AG09309 (cell line): ENCODE measurements at regions not wholly inside any gene's neighbourhood (a gene's known extent, or its start where the extent isn't known, plus 50 kb on each side); places are given as distances from the start of the nearest gene placed in this dataset.

Experiments used
- DNase-seq: peaks from one replicate; pipeline ENCODE4 v3.0.0-alpha.2; 2010; ENCODE audit warnings: low read depth
- H3K4me3 ChIP-seq: 2 replicates; pipeline ENCODE4 v1.5.1; 2011; ENCODE audit warnings: mild to moderate bottlenecking, low read depth, low read length, moderate library complexity; ENCODE audit not compliant: control insufficient read depth
- TF ChIP-seq, protein P1 (sequence below): IDR thresholded peaks from 2 replicates; pipeline ENCODE4 v1.5.1; 2011; ENCODE audit warnings: mild to moderate bottlenecking, low read depth, low read length, inconsistent platforms; ENCODE audit not compliant: insufficient read depth, control insufficient read depth; ENCODE audit errors: missing control alignments

DNA sequence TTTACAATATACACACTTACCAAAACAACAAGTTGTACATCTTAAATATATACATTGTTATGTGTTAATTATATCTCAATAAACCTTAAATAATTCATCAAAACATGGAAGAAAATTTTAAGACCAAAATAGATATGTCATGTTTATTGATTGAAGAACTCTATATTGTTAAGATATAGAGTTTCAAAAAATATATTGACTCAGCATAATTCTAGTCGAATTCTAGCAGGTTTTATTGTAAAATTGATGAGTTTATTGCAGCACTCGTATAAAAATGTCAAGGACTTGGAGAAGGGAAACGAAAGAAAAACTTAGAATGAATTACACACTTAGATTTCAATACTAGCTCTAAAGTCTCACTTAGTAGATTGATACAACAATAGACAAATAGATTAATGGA is 575.4 kb upstream of the SORCS1 start:
- DNase-seq: no peak
- TF ChIP-seq, protein P1, sequence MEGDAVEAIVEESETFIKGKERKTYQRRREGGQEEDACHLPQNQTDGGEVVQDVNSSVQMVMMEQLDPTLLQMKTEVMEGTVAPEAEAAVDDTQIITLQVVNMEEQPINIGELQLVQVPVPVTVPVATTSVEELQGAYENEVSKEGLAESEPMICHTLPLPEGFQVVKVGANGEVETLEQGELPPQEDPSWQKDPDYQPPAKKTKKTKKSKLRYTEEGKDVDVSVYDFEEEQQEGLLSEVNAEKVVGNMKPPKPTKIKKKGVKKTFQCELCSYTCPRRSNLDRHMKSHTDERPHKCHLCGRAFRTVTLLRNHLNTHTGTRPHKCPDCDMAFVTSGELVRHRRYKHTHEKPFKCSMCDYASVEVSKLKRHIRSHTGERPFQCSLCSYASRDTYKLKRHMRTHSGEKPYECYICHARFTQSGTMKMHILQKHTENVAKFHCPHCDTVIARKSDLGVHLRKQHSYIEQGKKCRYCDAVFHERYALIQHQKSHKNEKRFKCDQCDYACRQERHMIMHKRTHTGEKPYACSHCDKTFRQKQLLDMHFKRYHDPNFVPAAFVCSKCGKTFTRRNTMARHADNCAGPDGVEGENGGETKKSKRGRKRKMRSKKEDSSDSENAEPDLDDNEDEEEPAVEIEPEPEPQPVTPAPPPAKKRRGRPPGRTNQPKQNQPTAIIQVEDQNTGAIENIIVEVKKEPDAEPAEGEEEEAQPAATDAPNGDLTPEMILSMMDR: no peak

DNA sequence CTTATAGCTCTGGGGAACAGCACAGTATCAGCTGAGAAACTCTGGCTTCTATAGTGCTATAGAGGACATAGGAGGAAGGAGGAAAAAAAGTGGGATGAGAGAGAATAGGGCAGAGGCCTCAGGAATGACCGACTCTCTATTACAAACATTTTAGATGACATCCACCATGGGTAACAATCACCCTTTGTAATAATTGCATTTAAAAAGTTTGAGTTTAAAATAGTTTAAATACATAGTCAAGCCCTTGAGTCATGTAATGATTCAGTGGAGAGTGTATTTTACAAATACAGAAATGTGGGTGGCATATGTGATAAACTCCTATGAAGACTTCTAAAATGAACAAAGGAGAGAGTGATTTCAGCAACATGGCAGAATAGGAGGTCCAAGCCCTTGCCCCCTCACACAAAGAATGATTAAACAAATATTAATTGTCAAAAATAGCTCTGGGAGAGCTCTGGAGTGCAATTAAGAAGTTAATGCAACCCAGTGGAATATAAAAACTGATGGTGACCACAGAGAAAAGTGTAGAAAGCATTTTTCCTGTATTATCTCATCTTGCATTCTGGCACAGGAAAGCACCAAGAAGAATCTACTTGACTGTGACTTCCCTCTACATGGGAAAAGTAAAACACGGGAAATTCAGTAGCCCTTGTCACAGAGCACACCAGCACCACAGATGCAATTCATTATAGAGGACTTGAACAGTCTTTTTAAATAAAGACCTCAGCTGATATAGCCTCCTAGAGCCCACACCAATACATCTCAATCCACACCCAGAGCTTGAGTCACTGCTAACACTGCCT is 569.0 kb upstream of the SORCS1 start:
- TF ChIP-seq, protein P1: no peak
- H3K4me3 ChIP-seq: no peak overlapping the region
- no peak for DNase-seq

More for the DNA sequence above, 575.4 kb upstream of the SORCS1 start:
- H3K4me3 ChIP-seq: no peak overlapping the region

DNA sequence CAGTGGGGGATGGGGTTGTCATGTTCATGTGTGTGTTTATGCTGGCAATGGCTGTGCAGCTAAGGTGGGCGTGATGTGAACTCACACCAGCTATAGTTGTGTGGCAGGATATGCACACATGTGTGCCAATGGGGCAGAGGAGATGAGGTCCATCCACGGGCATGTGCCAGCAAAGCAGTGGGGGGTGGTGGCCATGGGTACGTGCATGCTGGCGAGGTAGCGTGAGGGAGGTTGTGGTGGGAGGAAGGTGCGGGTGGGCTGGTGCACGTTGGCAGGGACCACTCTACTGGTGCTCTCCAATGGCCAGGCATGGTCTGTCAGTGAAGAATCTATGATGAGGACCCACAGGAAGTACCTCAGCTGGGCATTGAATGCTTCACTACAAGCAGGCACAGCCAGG is 567.5 kb upstream of the SORCS1 start:
- no peak for DNase-seq
- TF ChIP-seq, protein P1: no peak
- H3K4me3 ChIP-seq: no peak overlapping the region

DNA sequence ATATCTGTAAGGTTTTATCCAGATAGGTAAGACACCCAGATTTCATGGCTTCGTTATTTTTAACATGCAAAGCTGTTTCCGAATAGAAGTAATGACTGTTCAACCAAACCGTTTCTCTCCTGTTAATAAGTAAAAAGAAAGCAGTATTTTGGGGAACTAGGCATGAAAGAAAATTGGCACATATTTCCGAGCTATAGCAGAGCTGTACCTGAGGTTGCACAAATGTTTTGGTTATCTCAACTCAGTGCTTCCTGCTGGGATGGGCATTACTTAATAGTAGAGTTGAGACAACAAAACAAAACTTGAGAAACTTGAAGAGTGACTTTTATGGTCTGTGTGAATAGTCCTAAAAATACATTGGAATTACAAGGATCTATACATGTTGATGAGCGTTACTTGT is 564.3 kb upstream of the SORCS1 start:
- DNase-seq: no peak
- TF ChIP-seq, protein P1: no peak
- no peak overlapping the region for H3K4me3 ChIP-seq

DNA sequence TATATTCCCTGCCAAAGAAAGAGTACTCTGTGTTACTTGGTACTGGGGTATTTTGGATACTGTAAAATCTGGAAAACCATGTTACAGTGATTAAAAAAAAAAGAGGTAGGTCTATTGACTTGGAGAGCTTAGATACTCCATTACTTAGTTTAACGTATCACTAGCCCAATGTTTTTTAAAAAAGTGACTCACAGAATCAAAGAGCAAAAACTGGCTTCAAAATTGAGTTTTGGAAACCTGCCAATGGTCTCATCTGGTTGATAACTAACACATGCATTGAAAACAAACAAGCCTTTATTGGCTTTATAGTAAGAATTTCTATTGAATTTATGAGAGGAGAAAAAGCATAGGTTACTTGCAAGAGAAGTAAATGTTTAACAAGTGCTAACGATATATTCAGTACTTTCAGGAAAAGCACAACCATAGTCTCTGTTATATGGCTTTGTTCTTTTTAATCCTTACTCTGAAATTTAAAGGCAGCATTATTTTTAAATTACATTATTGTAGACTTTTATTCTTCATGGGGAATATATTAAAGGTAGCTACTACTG is 563.3 kb upstream of the SORCS1 start:
- TF ChIP-seq, protein P1: no peak
- H3K4me3 ChIP-seq: no peak overlapping the region
- DNase-seq: no peak

DNA sequence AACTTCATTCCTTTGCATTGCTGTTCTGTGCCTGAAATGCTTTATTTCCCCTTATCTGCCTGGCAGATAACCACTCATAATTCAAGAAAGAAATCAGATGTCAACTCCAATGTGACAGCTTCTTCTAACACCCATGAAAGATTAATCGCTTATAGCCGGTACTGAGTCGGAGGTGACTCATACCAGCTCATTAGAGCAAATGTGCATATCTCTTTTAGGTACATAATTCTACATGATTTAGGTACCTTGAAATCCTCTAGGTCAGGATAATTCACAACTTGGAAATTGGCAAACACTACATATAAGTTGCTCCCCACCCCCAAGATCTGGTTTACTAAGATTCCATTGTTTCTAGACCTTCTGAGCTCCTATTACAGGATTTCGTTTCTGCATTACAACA is 554.4 kb upstream of the SORCS1 start:
- DNase-seq: no peak
- H3K4me3 ChIP-seq: no peak overlapping the region
- TF ChIP-seq, protein P1: no peak
